KMS-11 (cell line): ENCODE measurements at regions not wholly inside any gene's neighbourhood (a gene's known extent, or its start where the extent isn't known, plus 50 kb on each side); places are given as distances from the start of the nearest gene placed in this dataset.
"Not testable (repeated sequence)": the region's sequence is repeated elsewhere in the genome, so short reads cannot be mapped to it uniquely, and the experiment has no call there.

Source experiments
- H2AFZ ChIP-seq: fragments of 200-600 bp; sonication (generic); 2 replicates; pipeline ENCODE4 v1.6.1; 2016; ENCODE audit warnings: antibody characterized with exemption, mixed run types, low read depth
- H3K27ac ChIP-seq: fragments of 200-600 bp; sonication (generic); 2 replicates; pipeline ENCODE4 v1.6.1; 2016; ENCODE audit warnings: mild to moderate bottlenecking, mixed run types
- H3K27me3 ChIP-seq: fragments of 200-600 bp; sonication (generic); 2 replicates; pipeline ENCODE4 v1.6.1; 2017; ENCODE audit warnings: mild to moderate bottlenecking, low read depth, mixed run types, moderate library complexity; ENCODE audit not compliant: insufficient read depth
- H3K36me3 ChIP-seq: fragments of 200-600 bp; sonication (generic); 2 replicates; pipeline ENCODE4 v1.6.1; 2017; ENCODE audit warnings: mild to moderate bottlenecking, mixed run types; ENCODE audit not compliant: insufficient read depth
- H3K4me1 ChIP-seq: fragments of 200-600 bp; sonication (generic); 2 replicates; pipeline ENCODE4 v1.6.1; 2016; ENCODE audit warnings: mild to moderate bottlenecking, low read depth, mixed run types; ENCODE audit not compliant: poor library complexity, severe bottlenecking
- H3K4me2 ChIP-seq: fragments of 200-600 bp; sonication (generic); 2 replicates; pipeline ENCODE4 v1.7.0; 2016; ENCODE audit warnings: mild to moderate bottlenecking, mixed run types
- H3K4me3 ChIP-seq: fragments of 200-600 bp; sonication (generic); IDR thresholded peaks from 2 replicates; pipeline ENCODE4 v1.6.1; 2017; ENCODE audit warnings: low read depth, low read length, mixed read lengths; ENCODE audit not compliant: insufficient read depth
- H3K79me2 ChIP-seq: fragments of 200-600 bp; sonication (generic); 2 replicates; pipeline ENCODE4 v1.6.1; 2016; ENCODE audit warnings: low read depth, mixed run types; ENCODE audit not compliant: insufficient read depth
- H3K9ac ChIP-seq: fragments of 200-600 bp; sonication (generic); 2 replicates; pipeline ENCODE4 v1.6.1; 2016; ENCODE audit warnings: mild to moderate bottlenecking, mixed run types
- H4K20me1 ChIP-seq: fragments of 200-600 bp; sonication (generic); 2 replicates; pipeline ENCODE4 v1.6.1; 2016; ENCODE audit warnings: mild to moderate bottlenecking, mixed run types; ENCODE audit not compliant: insufficient read depth
- CTCF ChIP-seq: fragments of 200-600 bp; sonication (generic); conservative IDR thresholded peaks from 2 replicates; pipeline ENCODE4 v1.6.1; 2017; ENCODE audit warnings: low read depth, mild to moderate bottlenecking, antibody characterized with exemption, low read length, moderate library complexity, mixed read lengths

GRCh38 chr10:52597189-52597863 is 175.3 kb downstream of the MBL2 start:
- H3K36me3 ChIP-seq = no peaks in the 10 kb centered on the region
- H4K20me1 ChIP-seq = no peaks in the 10 kb centered on the region
- H3K4me3 ChIP-seq = no peak overlapping the region
- no peaks in the 10 kb centered on the region for H3K79me2 ChIP-seq
- no peaks in the 10 kb centered on the region for H3K27me3 ChIP-seq
- no peak overlapping the region for H3K9ac ChIP-seq
- no peak overlapping the region for H3K27ac ChIP-seq
- no peaks in the 10 kb centered on the region for H3K4me1 ChIP-seq
- no peak overlapping the region for H2AFZ ChIP-seq
- no peak for TF ChIP-seq CTCF
- no peak overlapping the region for H3K4me2 ChIP-seq

GRCh38 chr10:52598936-52599335 is 173.6 kb downstream of the MBL2 start:
- H3K9ac ChIP-seq = no peak overlapping the region
- H3K4me2 ChIP-seq = no peak overlapping the region
- H2AFZ ChIP-seq = no peak overlapping the region
- no peak overlapping the region for H3K27ac ChIP-seq
- H4K20me1 ChIP-seq = no peaks in the 10 kb centered on the region
- no peak overlapping the region for H3K4me3 ChIP-seq
- no peaks in the 10 kb centered on the region for H3K79me2 ChIP-seq
- no peaks in the 10 kb centered on the region for H3K36me3 ChIP-seq
- TF ChIP-seq CTCF = no peak
- no peaks in the 10 kb centered on the region for H3K4me1 ChIP-seq
- no peaks in the 10 kb centered on the region for H3K27me3 ChIP-seq

- no peak overlapping the region for H3K4me2 ChIP-seq
- H4K20me1 ChIP-seq = no peaks in the 10 kb centered on the region
- no peak for TF ChIP-seq CTCF
- H3K9ac ChIP-seq = no peak overlapping the region
- H3K36me3 ChIP-seq = no peaks in the 10 kb centered on the region
- no peaks in the 10 kb centered on the region for H3K79me2 ChIP-seq
- no peaks in the 10 kb centered on the region for H3K27me3 ChIP-seq
- H3K4me1 ChIP-seq = no peaks in the 10 kb centered on the region
- no peak overlapping the region for H2AFZ ChIP-seq
- H3K4me3 ChIP-seq = no peak overlapping the region
- H3K27ac ChIP-seq = no peak overlapping the region
Observed at GRCh38 chr10:52599551-52600200, 172.9 kb downstream of the MBL2 start.

- H3K4me1 ChIP-seq, H3K27me3 ChIP-seq, H3K27ac ChIP-seq, H3K4me2 ChIP-seq, H3K4me3 ChIP-seq, H3K79me2 ChIP-seq, H3K9ac ChIP-seq, H4K20me1 ChIP-seq, H3K36me3 ChIP-seq, H2AFZ ChIP-seq: not testable (repeated sequence)
Observed at GRCh38 chr10:52604131-52604530, 168.5 kb downstream of the MBL2 start.

- Histone ChIP-seq H2AFZ (no peak overlapping the region), H3K79me2 (no peaks in the 10 kb centered on the region), H3K4me1 (no peaks in the 10 kb centered on the region), H3K27ac (no peak overlapping the region), H3K36me3 (no peaks in the 10 kb centered on the region), H3K4me2 (no peak overlapping the region), H3K9ac (no peak overlapping the region), H3K4me3 (no peak overlapping the region), H3K27me3 (no peaks in the 10 kb centered on the region), H4K20me1 (no peaks in the 10 kb centered on the region)
- no peak for TF ChIP-seq CTCF
Observed at GRCh38 chr10:52609071-52609470, 163.5 kb downstream of the MBL2 start.
